ENCODE measurements at regions not wholly inside any gene's neighbourhood (a gene's known extent, or its start where the extent isn't known, plus 50 kb on each side); places are given as distances from the start of the nearest gene placed in this dataset.

- Histone ChIP-seq H3K27ac (ENCODE audit: low read depth, low read length) (no peak overlapping the region), H4K20me1 (ENCODE audit: insufficient read depth) (no peaks in the 10 kb centered on the region), H3K9ac (ENCODE audit: low read length) (no peak overlapping the region), H3K9me2 (ENCODE audit: insufficient read depth) (no peaks in the 10 kb centered on the region), H3K27me3 (ENCODE audit: insufficient read depth, low read length) (no peaks in the 10 kb centered on the region), H3K4me3 (replicated peaks in 1 of 2; ENCODE audit: low read depth in 1 of 2, low read length in 2 of 2) (no peak overlapping the region), H3K4me1 (ENCODE audit: control insufficient read depth in 1 of 2, insufficient read depth in 2 of 2, low read length in 2 of 2) (no peaks in the 10 kb centered on the region), H3K79me2 (ENCODE audit: insufficient read depth, low read length) (no peaks in the 10 kb centered on the region), H3K4me2 (ENCODE audit: low read length) (no peak overlapping the region), H3K9me3 (ENCODE audit: control insufficient read depth in 1 of 2, insufficient read depth in 1 of 2, low read depth in 1 of 2, low read length in 2 of 2) (no peaks in the 10 kb centered on the region), H2AFZ (ENCODE audit: low read depth, low read length, poor library complexity, severe bottlenecking) (no peak overlapping the region), H3K36me3 (ENCODE audit: control insufficient read depth in 1 of 2, insufficient read depth in 2 of 2, low read length in 2 of 2) (no peaks in the 10 kb centered on the region)
- intact Hi-C loops (cut with micrococcal nuclease), result no loop called here
- no peak for TF ChIP-seq FOSL1 (IDR thresholded peaks at IDR 0.05; ENCODE audit: low read depth)
- no peak for TF ChIP-seq SIN3A (IDR thresholded peaks at IDR 0.05; ENCODE audit: low read depth)
- no peak for TF ChIP-seq ZBTB33 (IDR thresholded peaks at IDR 0.05; ENCODE audit: extremely low read depth, insufficient replicate concordance, low read length)
- TF ChIP-seq ZFX (IDR thresholded peaks at IDR 0.05), result no peak
- TF ChIP-seq MAX (IDR thresholded peaks at IDR 0.05), result no peak
- TF ChIP-seq EGR1 (IDR thresholded peaks at IDR 0.05; ENCODE audit: low read depth), result no peak
- TF ChIP-seq RAD21 (IDR thresholded peaks at IDR 0.05; ENCODE audit: low read depth), result no peak
- TF ChIP-seq CTCF (IDR thresholded peaks at IDR 0.05 in 2 of 3, conservative IDR thresholded peaks at IDR 0.05 in 1 of 3; ENCODE audit: borderline replicate concordance in 1 of 3, insufficient read depth in 1 of 3, low read depth in 2 of 3, low read length in 2 of 3), result no peak
- TF ChIP-seq REST (IDR thresholded peaks at IDR 0.05; ENCODE audit: low read depth), result no peak
- TF ChIP-seq POLR2A (IDR thresholded peaks at IDR 0.05; ENCODE audit: borderline replicate concordance, extremely low read depth, insufficient read depth, insufficient read length), result no peak
- no peak for TF ChIP-seq ZNF274 (IDR thresholded peaks at IDR 0.05; ENCODE audit: low read depth, low read length)
- no peak for TF ChIP-seq EZH2phosphoT487 (IDR thresholded peaks at IDR 0.05; ENCODE audit: borderline replicate concordance)
- no peak for TF ChIP-seq SRF (IDR thresholded peaks at IDR 0.05; ENCODE audit: low read depth)
- CTCF ChIA-PET, result no interaction called here
- RAD21 ChIA-PET (ENCODE audit: low non-redundant PET in 1 of 2, low total read pairs in 2 of 2, uncharacterized antibody in 2 of 2, unreplicated experiment in 2 of 2), result no interaction called here
- no peak for DNase-seq (ENCODE audit: low read depth, low spot score)
- POLR2A ChIA-PET, result no interaction called here
- ATAC-seq, result no peak
- BruUV-seq (replicated peaks), result no TSS peak
These were observed 1961.5 kb upstream of the TENM3 start for GRCh38 chr4:180281724-180282123.

Measured in HCT116 (cell line).